ENCODE measurements at regions not wholly inside any gene's neighbourhood (a gene's known extent, or its start where the extent isn't known, plus 50 kb on each side); places are given as distances from the start of the nearest gene placed in this dataset.

GRCh38 chr15:93438310-93438709 lies 349.3 kb upstream of the RGMA start:
- TF ChIP-seq FOXP2 (optimal IDR thresholded peaks at IDR 0.05; ENCODE audit: borderline replicate concordance, extremely low read depth, extremely low read length, insufficient read depth) (no peak), REST (IDR thresholded peaks at IDR 0.05; ENCODE audit: insufficient read depth in 1 of 2, low read depth in 2 of 2, low read length in 2 of 2) (no peak), POLR2AphosphoS5 (IDR thresholded peaks at IDR 0.05; ENCODE audit: low read depth, low read length) (no peak), TAF1 (IDR thresholded peaks at IDR 0.05; ENCODE audit: borderline replicate concordance, insufficient read depth, low read length) (no peak), SIN3A (IDR thresholded peaks at IDR 0.05; ENCODE audit: borderline replicate concordance, insufficient read depth, low read length) (no peak)

GRCh38 chr15:93432474-93432873 lies 343.5 kb upstream of the RGMA start:
- TF ChIP-seq SIN3A (IDR thresholded peaks at IDR 0.05; ENCODE audit: borderline replicate concordance, insufficient read depth, low read length), result no peak
- no peak for TF ChIP-seq TAF1 (IDR thresholded peaks at IDR 0.05; ENCODE audit: borderline replicate concordance, insufficient read depth, low read length)
- TF ChIP-seq FOXP2 (optimal IDR thresholded peaks at IDR 0.05; ENCODE audit: borderline replicate concordance, extremely low read depth, extremely low read length, insufficient read depth), result no peak
- TF ChIP-seq REST (IDR thresholded peaks at IDR 0.05; ENCODE audit: insufficient read depth in 1 of 2, low read depth in 2 of 2, low read length in 2 of 2), result no peak
- TF ChIP-seq POLR2AphosphoS5 (IDR thresholded peaks at IDR 0.05; ENCODE audit: low read depth, low read length), result no peak

GRCh38 chr15:93428807-93429351 lies 339.9 kb upstream of the RGMA start:
- no peak for TF ChIP-seq SIN3A (IDR thresholded peaks at IDR 0.05; ENCODE audit: borderline replicate concordance, insufficient read depth, low read length)
- no peak for TF ChIP-seq FOXP2 (optimal IDR thresholded peaks at IDR 0.05; ENCODE audit: borderline replicate concordance, extremely low read depth, extremely low read length, insufficient read depth)
- TF ChIP-seq POLR2AphosphoS5 (IDR thresholded peaks at IDR 0.05; ENCODE audit: low read depth, low read length), result no peak
- no peak for TF ChIP-seq REST (IDR thresholded peaks at IDR 0.05; ENCODE audit: insufficient read depth in 1 of 2, low read depth in 2 of 2, low read length in 2 of 2)
- no peak for TF ChIP-seq TAF1 (IDR thresholded peaks at IDR 0.05; ENCODE audit: borderline replicate concordance, insufficient read depth, low read length)

- no peak for TF ChIP-seq SIN3A (IDR thresholded peaks at IDR 0.05; ENCODE audit: borderline replicate concordance, insufficient read depth, low read length)
- TF ChIP-seq POLR2AphosphoS5 (IDR thresholded peaks at IDR 0.05; ENCODE audit: low read depth, low read length), result no peak
- TF ChIP-seq TAF1 (IDR thresholded peaks at IDR 0.05; ENCODE audit: borderline replicate concordance, insufficient read depth, low read length), result no peak
- TF ChIP-seq REST (IDR thresholded peaks at IDR 0.05; ENCODE audit: insufficient read depth in 1 of 2, low read depth in 2 of 2, low read length in 2 of 2), result no peak
- TF ChIP-seq FOXP2 (optimal IDR thresholded peaks at IDR 0.05; ENCODE audit: borderline replicate concordance, extremely low read depth, extremely low read length, insufficient read depth), result no peak
Measured at GRCh38 chr15:93428150-93428549, 339.1 kb upstream of the RGMA start.

GRCh38 chr15:93424131-93424530 lies 335.1 kb upstream of the RGMA start:
- no peak for TF ChIP-seq TAF1 (IDR thresholded peaks at IDR 0.05; ENCODE audit: borderline replicate concordance, insufficient read depth, low read length)
- no peak for TF ChIP-seq FOXP2 (optimal IDR thresholded peaks at IDR 0.05; ENCODE audit: borderline replicate concordance, extremely low read depth, extremely low read length, insufficient read depth)
- no peak for TF ChIP-seq REST (IDR thresholded peaks at IDR 0.05; ENCODE audit: insufficient read depth in 1 of 2, low read depth in 2 of 2, low read length in 2 of 2)
- no peak for TF ChIP-seq SIN3A (IDR thresholded peaks at IDR 0.05; ENCODE audit: borderline replicate concordance, insufficient read depth, low read length)
- TF ChIP-seq POLR2AphosphoS5 (IDR thresholded peaks at IDR 0.05; ENCODE audit: low read depth, low read length), result no peak

Measured in PFSK-1 (cell line).